ENCODE measurements at regions not wholly inside any gene's neighbourhood (a gene's known extent, or its start where the extent isn't known, plus 50 kb on each side); places are given as distances from the start of the nearest gene placed in this dataset.

DNA sequence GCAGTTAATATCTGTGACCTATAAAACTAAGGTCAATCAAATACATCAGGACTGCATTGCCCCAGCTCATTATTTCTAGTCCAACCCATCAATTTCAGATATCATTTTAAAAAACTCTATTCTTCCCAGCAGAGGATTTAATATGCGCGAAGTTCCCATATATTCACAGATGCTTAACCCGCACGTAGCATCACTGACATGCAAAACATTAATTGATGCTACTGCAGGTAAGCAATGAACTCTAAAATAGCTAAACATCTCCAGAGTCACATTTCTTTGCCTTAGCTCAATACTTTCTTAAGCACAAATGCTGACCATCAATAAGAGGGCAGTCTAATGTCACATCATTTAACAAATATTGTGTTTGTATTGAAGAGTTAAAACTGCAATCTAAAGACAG lies 586.6 kb upstream of the CDH18 start:
- no peak for DNase-seq (ENCODE audit: extremely low read depth, insufficient read length)
- Histone ChIP-seq H3K27me3 (replicated peaks; ENCODE audit: control insufficient read depth, insufficient read depth, low read length) (no peaks in the 10 kb centered on the region), H3K36me3 (ENCODE audit: control insufficient read depth, insufficient read depth, low read length) (no peaks in the 10 kb centered on the region), H3K4me3 (replicated peaks; ENCODE audit: low read depth, low read length) (no peak overlapping the region)
- TF ChIP-seq, protein P1, sequence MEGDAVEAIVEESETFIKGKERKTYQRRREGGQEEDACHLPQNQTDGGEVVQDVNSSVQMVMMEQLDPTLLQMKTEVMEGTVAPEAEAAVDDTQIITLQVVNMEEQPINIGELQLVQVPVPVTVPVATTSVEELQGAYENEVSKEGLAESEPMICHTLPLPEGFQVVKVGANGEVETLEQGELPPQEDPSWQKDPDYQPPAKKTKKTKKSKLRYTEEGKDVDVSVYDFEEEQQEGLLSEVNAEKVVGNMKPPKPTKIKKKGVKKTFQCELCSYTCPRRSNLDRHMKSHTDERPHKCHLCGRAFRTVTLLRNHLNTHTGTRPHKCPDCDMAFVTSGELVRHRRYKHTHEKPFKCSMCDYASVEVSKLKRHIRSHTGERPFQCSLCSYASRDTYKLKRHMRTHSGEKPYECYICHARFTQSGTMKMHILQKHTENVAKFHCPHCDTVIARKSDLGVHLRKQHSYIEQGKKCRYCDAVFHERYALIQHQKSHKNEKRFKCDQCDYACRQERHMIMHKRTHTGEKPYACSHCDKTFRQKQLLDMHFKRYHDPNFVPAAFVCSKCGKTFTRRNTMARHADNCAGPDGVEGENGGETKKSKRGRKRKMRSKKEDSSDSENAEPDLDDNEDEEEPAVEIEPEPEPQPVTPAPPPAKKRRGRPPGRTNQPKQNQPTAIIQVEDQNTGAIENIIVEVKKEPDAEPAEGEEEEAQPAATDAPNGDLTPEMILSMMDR (IDR thresholded peaks at IDR 0.05; ENCODE audit: insufficient read depth, low read length, poor library complexity, severe bottlenecking) = no peak

DNA sequence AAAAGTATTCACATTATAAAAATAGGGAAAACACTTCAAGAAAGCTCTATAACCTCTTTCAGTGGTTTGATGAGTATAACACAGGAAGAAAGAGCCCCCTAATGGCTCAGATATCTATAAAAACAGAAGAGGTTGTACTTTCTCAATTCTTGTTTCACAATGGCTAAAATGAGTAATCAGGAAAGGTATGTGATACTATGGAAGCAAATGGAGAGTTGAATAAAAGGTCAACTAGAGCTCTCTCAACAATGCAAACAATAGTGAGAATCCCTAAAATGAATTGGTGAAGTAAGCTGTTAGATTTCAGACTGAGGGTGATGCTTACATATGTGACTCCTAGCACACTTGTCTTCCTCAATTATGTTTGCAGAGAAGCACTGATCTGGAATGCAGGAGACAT lies 584.6 kb upstream of the CDH18 start:
- H3K27me3 ChIP-seq (replicated peaks; ENCODE audit: control insufficient read depth, insufficient read depth, low read length) = no peaks in the 10 kb centered on the region
- H3K36me3 ChIP-seq (ENCODE audit: control insufficient read depth, insufficient read depth, low read length) = no peaks in the 10 kb centered on the region
- DNase-seq (ENCODE audit: extremely low read depth, insufficient read length) = no peak
- H3K4me3 ChIP-seq (replicated peaks; ENCODE audit: low read depth, low read length) = no peak overlapping the region
- TF ChIP-seq, protein P1 (IDR thresholded peaks at IDR 0.05; ENCODE audit: insufficient read depth, low read length, poor library complexity, severe bottlenecking) = no peak

DNA sequence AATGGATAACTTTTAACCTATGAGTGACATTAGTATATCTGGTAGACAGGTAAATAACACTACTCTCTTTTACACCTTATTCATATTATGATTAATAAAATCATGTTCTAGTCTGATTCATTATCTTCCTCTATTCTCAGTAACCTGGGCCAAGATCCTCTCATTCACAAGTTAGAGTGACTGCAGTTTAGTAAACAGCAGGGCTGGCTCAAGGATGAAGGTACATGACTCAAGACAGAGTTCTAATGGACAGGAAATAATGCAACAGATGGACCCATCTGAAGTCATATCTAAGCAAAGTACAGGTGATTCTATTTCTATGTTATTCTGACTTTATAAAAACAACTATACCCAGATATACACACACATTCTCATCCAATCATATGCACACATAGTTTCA lies 582.5 kb upstream of the CDH18 start:
- no peak for DNase-seq (ENCODE audit: extremely low read depth, insufficient read length)
- H3K27me3 ChIP-seq (replicated peaks; ENCODE audit: control insufficient read depth, insufficient read depth, low read length) = no peaks in the 10 kb centered on the region
- no peaks in the 10 kb centered on the region for H3K36me3 ChIP-seq (ENCODE audit: control insufficient read depth, insufficient read depth, low read length)
- no peak overlapping the region for H3K4me3 ChIP-seq (replicated peaks; ENCODE audit: low read depth, low read length)
- TF ChIP-seq, protein P1 (IDR thresholded peaks at IDR 0.05; ENCODE audit: insufficient read depth, low read length, poor library complexity, severe bottlenecking) = no peak

GRCh38 chr5:20562544-20562943 lies 574.5 kb upstream of the CDH18 start:
- DNase-seq (ENCODE audit: extremely low read depth, insufficient read length) = no peak
- Histone ChIP-seq H3K4me3 (replicated peaks; ENCODE audit: low read depth, low read length) (no peak overlapping the region), H3K27me3 (replicated peaks; ENCODE audit: control insufficient read depth, insufficient read depth, low read length) (no peaks in the 10 kb centered on the region), H3K36me3 (ENCODE audit: control insufficient read depth, insufficient read depth, low read length) (no peaks in the 10 kb centered on the region)
- TF ChIP-seq, protein P1 (IDR thresholded peaks at IDR 0.05; ENCODE audit: insufficient read depth, low read length, poor library complexity, severe bottlenecking) = no peak

DNA sequence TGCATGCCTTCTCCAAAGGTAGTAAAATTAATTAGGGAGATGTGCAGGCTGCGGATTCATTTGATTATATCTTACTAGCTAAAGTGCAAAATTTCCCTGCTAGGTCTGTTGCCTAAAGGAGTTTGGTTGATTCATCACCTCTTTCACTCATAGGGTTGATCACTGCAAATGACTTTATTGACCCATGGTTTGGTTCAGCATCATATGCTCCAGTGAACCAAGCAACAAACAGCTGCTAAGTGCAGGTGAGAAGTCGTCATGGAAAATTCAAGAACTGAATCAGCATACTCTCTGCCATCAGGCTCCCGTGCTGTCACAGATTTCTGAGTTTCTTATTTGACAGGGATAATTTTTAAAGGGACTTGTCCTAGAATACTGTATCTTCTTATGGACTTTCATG lies 571.8 kb upstream of the CDH18 start:
- no peak for DNase-seq (ENCODE audit: extremely low read depth, insufficient read length)
- Histone ChIP-seq H3K27me3 (replicated peaks; ENCODE audit: control insufficient read depth, insufficient read depth, low read length) (no peaks in the 10 kb centered on the region), H3K4me3 (replicated peaks; ENCODE audit: low read depth, low read length) (no peak overlapping the region), H3K36me3 (ENCODE audit: control insufficient read depth, insufficient read depth, low read length) (no peaks in the 10 kb centered on the region)
- TF ChIP-seq, protein P1 (IDR thresholded peaks at IDR 0.05; ENCODE audit: insufficient read depth, low read length, poor library complexity, severe bottlenecking) = no peak

GRCh38 chr5:20556115-20556763 lies 568.2 kb upstream of the CDH18 start:
- no peak for DNase-seq (ENCODE audit: extremely low read depth, insufficient read length)
- no peaks in the 10 kb centered on the region for H3K27me3 ChIP-seq (replicated peaks; ENCODE audit: control insufficient read depth, insufficient read depth, low read length)
- no peaks in the 10 kb centered on the region for H3K36me3 ChIP-seq (ENCODE audit: control insufficient read depth, insufficient read depth, low read length)
- TF ChIP-seq, protein P1 (IDR thresholded peaks at IDR 0.05; ENCODE audit: insufficient read depth, low read length, poor library complexity, severe bottlenecking) = no peak
- H3K4me3 ChIP-seq (replicated peaks; ENCODE audit: low read depth, low read length) = no peak overlapping the region

All from GM06990 (cell line).